HEK293 (cell line): ENCODE measurements at regions not wholly inside any gene's neighbourhood (a gene's known extent, or its start where the extent isn't known, plus 50 kb on each side); places are given as distances from the start of the nearest gene placed in this dataset.

Source experiments
- CTCF ChIA-PET: fragments of 350-600 bp; formaldehyde crosslinking; extraction: SDS; loops from one replicate; lab custom pipeline; 2021; ENCODE audit warnings: antibody characterized with exemption; lab: Yijun Ruan, JAX
- POLR2A ChIA-PET: fragments of 300-600 bp; formaldehyde crosslinking; extraction: SDS; loops from one replicate; lab custom pipeline; 2020; ENCODE audit warnings: antibody characterized with exemption, inconsistent platforms; lab: Yijun Ruan, JAX
- H3K27ac ChIP-seq: fragments of 200-500 bp; sonication (Bioruptor generic); 2 replicates; pipeline ENCODE4 v1.5.1; 2014; ENCODE audit warnings: low read depth, low read length, control low read depth, inconsistent platforms; ENCODE audit errors: extremely low read depth
- H3K36me3 ChIP-seq, 2 experiments: fragments of 200-500 bp in 1 of 2; sonication (Bioruptor generic) in 1 of 2; 1 replicate in 1 of 2; 2 replicates in 1 of 2; pipeline ENCODE4 v1.5.1; 2014 to 2017; ENCODE audit warnings: inconsistent platforms in 2 of 2, low read length in 2 of 2; ENCODE audit not compliant: control insufficient read depth in 2 of 2, insufficient read depth in 1 of 2
- H3K4me1 ChIP-seq: fragments of 200-500 bp; sonication (Bioruptor generic); 2 replicates; pipeline ENCODE4 v1.5.1; 2014; ENCODE audit warnings: mild to moderate bottlenecking, low read length, inconsistent platforms; ENCODE audit not compliant: control insufficient read depth, insufficient read depth
- H3K4me3 ChIP-seq: 2 replicates; pipeline ENCODE4 v1.5.1; 2011; ENCODE audit warnings: low read depth, mild to moderate bottlenecking, control low read depth, low read length, moderate library complexity
- H3K9me3 ChIP-seq: fragments of 200-500 bp; sonication (Bioruptor generic); 2 replicates; pipeline ENCODE4 v1.5.1; 2014; ENCODE audit warnings: low read depth, low read length, inconsistent platforms; ENCODE audit not compliant: control insufficient read depth, insufficient read depth
- KLF1 ChIP-seq: fragments of 450-650 bp; formaldehyde crosslinking; IDR thresholded peaks from 2 replicates; pipeline ENCODE4 v1.5.1; 2016; ENCODE audit warnings: missing biosample characterization, missing genetic modification characterization
- KLF10 ChIP-seq: fragments of 450-650 bp; IDR thresholded peaks from 2 replicates; pipeline ENCODE4 v1.5.1; 2018; ENCODE audit warnings: missing biosample characterization, mild to moderate bottlenecking, missing genetic modification characterization
- MEIS1 ChIP-seq: sonication (generic); formaldehyde crosslinking; IDR thresholded peaks from 2 replicates; pipeline ENCODE4 v1.8.1; 2022; ENCODE audit warnings: missing genetic modification reagents, mild to moderate bottlenecking, borderline replicate concordance
- MYNN ChIP-seq: fragments of 450-650 bp; formaldehyde crosslinking; IDR thresholded peaks from 2 replicates; pipeline ENCODE4 v1.5.1; 2016; ENCODE audit warnings: missing biosample characterization, missing genetic modification characterization, borderline replicate concordance
- OVOL3 ChIP-seq: fragments of 450-650 bp; formaldehyde crosslinking; IDR thresholded peaks from 2 replicates; pipeline ENCODE4 v1.5.1; 2016; ENCODE audit warnings: missing biosample characterization, missing genetic modification characterization
- WT1 ChIP-seq: fragments of 450-650 bp; formaldehyde crosslinking; IDR thresholded peaks from 2 replicates; pipeline ENCODE4 v1.5.1; 2016; ENCODE audit warnings: missing biosample characterization, missing genetic modification characterization
- ZBTB49 ChIP-seq: fragments of 450-650 bp; formaldehyde crosslinking; IDR thresholded peaks from 2 replicates; pipeline ENCODE4 v1.5.1; 2016; ENCODE audit warnings: missing biosample characterization, missing genetic modification characterization, low read depth
- ZNF121 ChIP-seq: fragments of 450-650 bp; formaldehyde crosslinking; IDR thresholded peaks from 2 replicates; pipeline ENCODE4 v1.5.1; 2016; ENCODE audit warnings: missing biosample characterization, missing genetic modification characterization
- ZNF133 ChIP-seq: fragments of 450-650 bp; formaldehyde crosslinking; IDR thresholded peaks from 2 replicates; pipeline ENCODE4 v1.5.1; 2016; ENCODE audit warnings: missing biosample characterization, missing genetic modification characterization
- ZNF175 ChIP-seq: fragments of 450-650 bp; formaldehyde crosslinking; IDR thresholded peaks from 2 replicates; pipeline ENCODE4 v1.5.1; 2016; ENCODE audit warnings: missing biosample characterization, missing genetic modification characterization
- ZNF274 ChIP-seq, 2 experiments: fragments of 200-500 bp in 1 of 2; fragments of 450-650 bp in 1 of 2; sonication (Bioruptor generic) in 1 of 2; formaldehyde crosslinking in 1 of 2; IDR thresholded peaks; 2 replicates each; pipeline versions ENCODE4 v1.5.1 to v1.6.1; 2014 to 2016; ENCODE audit warnings: borderline replicate concordance in 1 of 2, inconsistent platforms in 1 of 2, low read length in 1 of 2, missing biosample characterization in 1 of 2, missing genetic modification characterization in 1 of 2
- ZNF354C ChIP-seq: fragments of 450-650 bp; formaldehyde crosslinking; IDR thresholded peaks from 2 replicates; pipeline ENCODE4 v1.5.1; 2016; ENCODE audit warnings: missing biosample characterization, missing genetic modification characterization, low read depth, borderline replicate concordance
- ZNF394 ChIP-seq: fragments of 450-650 bp; formaldehyde crosslinking; IDR thresholded peaks from 2 replicates; pipeline ENCODE4 v1.5.1; 2016; ENCODE audit warnings: missing biosample characterization, missing genetic modification characterization, mild to moderate bottlenecking, moderate library complexity, borderline replicate concordance
- ZNF555 ChIP-seq: fragments of 450-650 bp; formaldehyde crosslinking; conservative IDR thresholded peaks from 2 replicates; pipeline ENCODE4 v1.5.1; 2017; ENCODE audit warnings: missing biosample characterization, mild to moderate bottlenecking, missing genetic modification characterization, inconsistent platforms
- ZNF624 ChIP-seq: fragments of 450-650 bp; formaldehyde crosslinking; IDR thresholded peaks from 2 replicates; pipeline ENCODE4 v1.5.1; 2017; ENCODE audit warnings: missing biosample characterization, missing genetic modification characterization
- ZNF626 ChIP-seq: fragments of 450-650 bp; sonication (Bioruptor Pico); formaldehyde crosslinking; IDR thresholded peaks from 2 replicates; pipeline ENCODE4 v1.5.1; 2018; ENCODE audit warnings: missing biosample characterization, missing genetic modification characterization, inconsistent platforms
- ZNF639 ChIP-seq: fragments of 450-650 bp; formaldehyde crosslinking; IDR thresholded peaks from 2 replicates; pipeline ENCODE4 v1.5.1; 2016; ENCODE audit warnings: missing biosample characterization, missing genetic modification characterization
- ZNF658 ChIP-seq: fragments of 450-650 bp; formaldehyde crosslinking; IDR thresholded peaks from 2 replicates; pipeline ENCODE4; 2016; ENCODE audit warnings: missing biosample characterization, missing genetic modification characterization
- ZNF664 ChIP-seq: fragments of 450-650 bp; formaldehyde crosslinking; IDR thresholded peaks from 2 replicates; pipeline ENCODE4 v1.5.1; 2016; ENCODE audit warnings: missing biosample characterization, missing genetic modification characterization
- ZNF837 ChIP-seq: fragments of 450-650 bp; formaldehyde crosslinking; IDR thresholded peaks from 2 replicates; pipeline ENCODE4 v1.5.1; 2016; ENCODE audit warnings: missing biosample characterization, missing genetic modification characterization
- ZSCAN18 ChIP-seq: fragments of 450-650 bp; formaldehyde crosslinking; IDR thresholded peaks from 2 replicates; pipeline ENCODE4 v1.5.1; 2016; ENCODE audit warnings: missing biosample characterization, missing genetic modification characterization

- TF ChIP-seq ZNF354C (tag by site-specific recombination) (no peak), ZNF624 (tag by site-specific recombination) (no peak), WT1 (tag by site-specific recombination) (no peak), ZNF175 (tag by site-specific recombination) (no peak), KLF1 (tag by site-specific recombination) (no peak), KLF10 (tag by site-specific recombination) (no peak)
Observed at GRCh38 chr18:77517901-77518300, 268.3 kb downstream of the GALR1 start (continued).

- Histone ChIP-seq H3K4me3 (no peak overlapping the region), H3K4me1 (no peaks in the 10 kb centered on the region), H3K9me3 (no peaks in the 10 kb centered on the region), H3K36me3 (no peaks in the 10 kb centered on the region), H3K27ac (no peak overlapping the region)
- POLR2A ChIA-PET, result no interaction called here
- TF ChIP-seq ZNF274 (IDR thresholded peaks at IDR 0.05; ENCODE audit: low read length) (no peak), ZNF274 (tag by site-specific recombination; IDR thresholded peaks at IDR 0.05; ENCODE audit: borderline replicate concordance) (no peak), ZNF658 (tag by site-specific recombination) (no peak), ZNF555 (tag by site-specific recombination) (no peak), ZSCAN18 (tag by site-specific recombination) (no peak), ZNF133 (tag by site-specific recombination) (no peak), ZNF394 (tag by site-specific recombination) (no peak), ZNF121 (no peak), ZBTB49 (no peak), ZNF837 (tag by site-specific recombination) (no peak), ZNF664 (no peak), MEIS1 (CRISPR knock-in tag) (no peak), ZNF626 (tag by site-specific recombination) (no peak), ZNF639 (tag by site-specific recombination) (no peak), OVOL3 (tag by site-specific recombination) (no peak), MYNN (tag by site-specific recombination) (no peak)
- CTCF ChIA-PET, result no interaction called here
Observed at GRCh38 chr18:77520767-77521166, 271.1 kb downstream of the GALR1 start.
